ENCODE measurements at regions not wholly inside any gene's neighbourhood (a gene's known extent, or its start where the extent isn't known, plus 50 kb on each side); places are given as distances from the start of the nearest gene placed in this dataset.

- in situ Hi-C loops (cut with MboI; ENCODE audit: low pct_unique_long_range_greater_than_20kb, low sequenced_read_pairs, unreplicated experiment), result no loop called here
- TF ChIP-seq, protein P1, sequence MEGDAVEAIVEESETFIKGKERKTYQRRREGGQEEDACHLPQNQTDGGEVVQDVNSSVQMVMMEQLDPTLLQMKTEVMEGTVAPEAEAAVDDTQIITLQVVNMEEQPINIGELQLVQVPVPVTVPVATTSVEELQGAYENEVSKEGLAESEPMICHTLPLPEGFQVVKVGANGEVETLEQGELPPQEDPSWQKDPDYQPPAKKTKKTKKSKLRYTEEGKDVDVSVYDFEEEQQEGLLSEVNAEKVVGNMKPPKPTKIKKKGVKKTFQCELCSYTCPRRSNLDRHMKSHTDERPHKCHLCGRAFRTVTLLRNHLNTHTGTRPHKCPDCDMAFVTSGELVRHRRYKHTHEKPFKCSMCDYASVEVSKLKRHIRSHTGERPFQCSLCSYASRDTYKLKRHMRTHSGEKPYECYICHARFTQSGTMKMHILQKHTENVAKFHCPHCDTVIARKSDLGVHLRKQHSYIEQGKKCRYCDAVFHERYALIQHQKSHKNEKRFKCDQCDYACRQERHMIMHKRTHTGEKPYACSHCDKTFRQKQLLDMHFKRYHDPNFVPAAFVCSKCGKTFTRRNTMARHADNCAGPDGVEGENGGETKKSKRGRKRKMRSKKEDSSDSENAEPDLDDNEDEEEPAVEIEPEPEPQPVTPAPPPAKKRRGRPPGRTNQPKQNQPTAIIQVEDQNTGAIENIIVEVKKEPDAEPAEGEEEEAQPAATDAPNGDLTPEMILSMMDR (IDR thresholded peaks at IDR 0.05; ENCODE audit: extremely low read depth, insufficient read depth, missing control alignments), result no peak
- no peak for DNase-seq (ENCODE audit: low spot score)
Observed at GRCh38 chr9:91036356-91036755, 234.7 kb downstream of the SYK start.

DNA sequence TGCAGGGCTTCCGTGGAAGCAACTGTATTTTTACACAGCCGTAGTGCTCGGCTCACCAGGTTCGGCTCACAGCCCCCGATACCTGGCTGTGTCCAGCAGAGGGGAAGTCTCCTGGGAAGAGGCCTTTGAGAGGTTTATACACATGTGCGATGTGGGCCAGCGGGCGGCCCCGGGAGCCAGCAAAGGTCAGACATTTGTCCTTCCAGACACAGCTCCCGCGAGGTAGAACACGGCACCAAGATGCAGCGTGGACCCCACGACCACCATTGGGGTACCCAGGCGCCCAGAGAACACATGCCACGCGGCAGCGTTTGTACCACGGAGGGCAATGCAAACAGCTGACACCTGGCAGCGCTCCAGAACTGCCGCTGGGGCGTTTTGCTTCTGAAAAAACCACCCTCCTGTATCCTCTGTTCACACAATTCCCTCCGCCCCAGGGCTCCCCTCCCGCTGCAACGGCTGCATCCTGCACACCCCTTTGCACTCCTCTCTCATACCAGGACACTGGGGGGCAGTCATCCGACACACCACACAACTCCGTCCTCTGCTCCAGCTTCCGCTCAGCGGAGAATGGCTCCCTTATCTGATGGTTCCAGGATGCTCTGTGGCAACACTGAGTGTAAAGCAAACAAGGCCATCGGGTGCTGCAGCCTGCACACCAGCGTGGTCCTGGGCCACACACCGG, 235.3 kb downstream of the SYK start:
- peak; percentile 35 for DNase-seq (ENCODE audit: low spot score)
- in situ Hi-C loops (cut with MboI; ENCODE audit: low pct_unique_long_range_greater_than_20kb, low sequenced_read_pairs, unreplicated experiment), result no loop called here
- TF ChIP-seq, protein P1 (IDR thresholded peaks at IDR 0.05; ENCODE audit: extremely low read depth, insufficient read depth, missing control alignments), result peak; percentile 51

- no peak for DNase-seq (ENCODE audit: low spot score)
- TF ChIP-seq, protein P1 (IDR thresholded peaks at IDR 0.05; ENCODE audit: extremely low read depth, insufficient read depth, missing control alignments), result no peak
- in situ Hi-C loops (cut with MboI; ENCODE audit: low pct_unique_long_range_greater_than_20kb, low sequenced_read_pairs, unreplicated experiment), result no loop called here
Observed at GRCh38 chr9:91037511-91038482, 236.2 kb downstream of the SYK start.

DNA sequence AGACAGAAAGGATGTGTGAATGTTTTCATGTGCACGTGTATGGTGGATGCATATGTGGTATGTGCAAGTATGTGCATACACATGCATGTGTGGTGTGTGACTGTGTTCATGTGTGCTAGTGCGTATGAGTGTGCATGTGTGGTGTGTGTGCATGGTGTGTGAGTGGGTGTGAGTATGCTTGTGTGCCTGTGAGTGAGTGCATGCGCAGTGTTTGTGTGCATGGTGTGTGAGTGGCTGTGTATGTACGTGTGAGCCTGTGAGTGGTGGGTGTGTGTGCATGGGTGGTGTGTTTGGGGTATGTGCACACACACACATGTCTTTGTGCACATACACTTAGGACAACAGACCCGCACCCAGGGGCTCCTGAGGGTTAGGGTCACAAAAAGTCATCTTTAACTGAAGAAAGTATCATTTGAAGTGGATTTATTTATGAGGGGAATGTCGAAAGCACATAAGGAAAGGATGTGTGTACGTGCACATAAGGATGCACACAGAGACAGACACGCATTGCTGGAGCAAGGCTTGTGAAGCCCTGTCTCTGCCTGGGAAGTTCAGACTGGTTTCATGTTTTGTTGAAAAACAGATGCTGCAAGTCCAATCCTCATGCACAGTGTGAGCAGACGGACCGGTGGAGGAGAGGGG, 237.0 kb downstream of the SYK start:
- in situ Hi-C loops (cut with MboI; ENCODE audit: low pct_unique_long_range_greater_than_20kb, low sequenced_read_pairs, unreplicated experiment), result no loop called here
- TF ChIP-seq, protein P1 (IDR thresholded peaks at IDR 0.05; ENCODE audit: extremely low read depth, insufficient read depth, missing control alignments), result no peak
- no peak for DNase-seq (ENCODE audit: low spot score)

DNA sequence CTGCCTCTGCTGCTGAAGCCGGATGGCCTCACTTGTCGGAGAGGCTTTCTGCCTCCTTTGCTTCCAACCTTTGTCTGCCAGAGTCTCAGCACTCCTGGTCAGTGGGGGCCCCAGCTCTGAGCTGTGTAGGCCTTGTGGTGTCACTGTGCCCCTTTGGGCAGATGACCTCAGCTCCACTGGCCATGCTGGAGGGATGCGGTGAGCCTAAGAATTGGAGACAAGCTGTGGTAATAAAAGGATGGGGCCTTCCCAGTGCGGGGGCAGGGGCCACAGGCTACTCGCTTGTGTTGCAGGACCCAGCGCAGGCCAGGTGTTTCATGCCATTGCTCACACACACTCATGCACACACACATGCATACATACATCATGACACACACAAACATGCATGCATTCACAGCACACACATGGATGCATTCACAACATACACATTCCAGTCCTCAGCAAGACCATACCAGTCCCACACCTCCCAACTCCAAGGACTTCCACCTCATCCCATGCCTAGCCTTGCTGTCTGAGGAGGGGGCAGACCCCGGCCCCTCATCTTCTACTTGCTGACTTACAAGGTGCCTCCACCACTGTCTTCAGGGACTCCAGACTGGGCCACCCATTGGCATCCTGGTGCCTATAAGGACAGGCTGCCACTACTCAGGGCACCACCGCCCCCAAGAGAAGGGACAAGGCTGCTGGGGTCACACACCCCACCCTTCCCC, 237.7 kb downstream of the SYK start:
- TF ChIP-seq, protein P1 (IDR thresholded peaks at IDR 0.05; ENCODE audit: extremely low read depth, insufficient read depth, missing control alignments), result no peak
- in situ Hi-C loops (cut with MboI; ENCODE audit: low pct_unique_long_range_greater_than_20kb, low sequenced_read_pairs, unreplicated experiment), result no loop called here
- DNase-seq (ENCODE audit: low spot score), result no peak

- in situ Hi-C loops (cut with MboI; ENCODE audit: low pct_unique_long_range_greater_than_20kb, low sequenced_read_pairs, unreplicated experiment), result no loop called here
- TF ChIP-seq, protein P1 (IDR thresholded peaks at IDR 0.05; ENCODE audit: extremely low read depth, insufficient read depth, missing control alignments), result no peak
Observed at GRCh38 chr9:91039835-91040140, 238.2 kb downstream of the SYK start.

More at GRCh38 chr9:91039835-91040140, 238.2 kb downstream of the SYK start:
- no peak for DNase-seq (ENCODE audit: low spot score)
